Breast epithelium (tissue), 3 donors: ENCODE measurements at regions not wholly inside any gene's neighbourhood (a gene's known extent, or its start where the extent isn't known, plus 50 kb on each side); places are given as distances from the start of the nearest gene placed in this dataset.
"Not testable (repeated sequence)": the region's sequence is repeated elsewhere in the genome, so short reads cannot be mapped to it uniquely, and the experiment has no call there.

ENCODE experiments used
- CTCF ChIP-seq, 3 donors: fragments of 450-650 bp; IDR thresholded peaks; one replicate each; pipeline ENCODE4 v1.5.1; 2016 to 2017; ENCODE audit warnings: antibody characterized with exemption in 3 of 3, mild to moderate bottlenecking in 3 of 3, moderate library complexity in 3 of 3
- POLR2A ChIP-seq: fragments of 450-650 bp; IDR thresholded peaks from one replicate; pipeline ENCODE4 v1.6.1; 2016; ENCODE audit warnings: antibody characterized with exemption, mild to moderate bottlenecking, moderate library complexity
- POLR2AphosphoS5 ChIP-seq, 3 donors: sonication (generic); formaldehyde crosslinking; IDR thresholded peaks; one replicate each; pipeline ENCODE4 v1.6.1; 2017; ENCODE audit warnings: antibody characterized with exemption in 3 of 3

GRCh38 chr2:95681158-95681557 lies 89.4 kb downstream of the TRIM43 start:
- not testable (repeated sequence) for TF ChIP-seq POLR2A; CTCF (IDR thresholded peaks at IDR 0.05); POLR2AphosphoS5 (IDR thresholded peaks at IDR 0.05)
